AG08396 (cell line): ENCODE measurements at regions not wholly inside any gene's neighbourhood (a gene's known extent, or its start where the extent isn't known, plus 50 kb on each side); places are given as distances from the start of the nearest gene placed in this dataset.
"Not testable (repeated sequence)": the region's sequence is repeated elsewhere in the genome, so short reads cannot be mapped to it uniquely, and the experiment has no call there.

Source experiments
- DNase-seq: peaks from one replicate; pipeline ENCODE4 v3.0.0; 2012; ENCODE audit warnings: low spot score, mixed read lengths

- DNase-seq, result not testable (repeated sequence)
Measured at GRCh38 chr11:67804435-67805252, 130.2 kb upstream of the ALDH3B2 start.

- not testable (repeated sequence) for DNase-seq
Measured at GRCh38 chr11:67803519-67803918, 129.1 kb upstream of the ALDH3B2 start.

- not testable (repeated sequence) for DNase-seq
Measured at GRCh38 chr11:67803055-67803454, 128.6 kb upstream of the ALDH3B2 start.

GRCh38 chr11:67802623-67803022 is 128.2 kb upstream of the ALDH3B2 start:
- not testable (repeated sequence) for DNase-seq

- DNase-seq, result not testable (repeated sequence)
Measured at GRCh38 chr11:67801397-67801796, 127.0 kb upstream of the ALDH3B2 start.

- not testable (repeated sequence) for DNase-seq
Measured at GRCh38 chr11:67800591-67800990, 126.2 kb upstream of the ALDH3B2 start.

- DNase-seq, result not testable (repeated sequence)
Measured at GRCh38 chr11:67799808-67800207, 125.4 kb upstream of the ALDH3B2 start.

- DNase-seq, result peak; percentile 11
Measured at GRCh38 chr11:67797726-67798521, 123.5 kb upstream of the ALDH3B2 start.

GRCh38 chr11:67795746-67796145 is 121.3 kb upstream of the ALDH3B2 start:
- no peak for DNase-seq

GRCh38 chr11:67793750-67794149 is 119.3 kb upstream of the ALDH3B2 start:
- not testable (repeated sequence) for DNase-seq

- DNase-seq, result not testable (repeated sequence)
Measured at GRCh38 chr11:67792273-67792990, 118.0 kb upstream of the ALDH3B2 start.

GRCh38 chr11:67791598-67792170 is 117.3 kb upstream of the ALDH3B2 start:
- not testable (repeated sequence) for DNase-seq

- not testable (repeated sequence) for DNase-seq
Measured at GRCh38 chr11:67788341-67788695, 113.9 kb upstream of the ALDH3B2 start.

- DNase-seq, result not testable (repeated sequence)
Measured at GRCh38 chr11:67787681-67788340, 113.4 kb upstream of the ALDH3B2 start.

GRCh38 chr11:67781967-67782366 is 107.5 kb upstream of the ALDH3B2 start:
- DNase-seq, result not testable (repeated sequence)

GRCh38 chr11:67781506-67781905 is 107.1 kb upstream of the ALDH3B2 start:
- not testable (repeated sequence) for DNase-seq

- DNase-seq, result no peak
Measured at GRCh38 chr11:67780056-67780455, 105.6 kb upstream of the ALDH3B2 start.

- not testable (repeated sequence) for DNase-seq
Measured at GRCh38 chr11:67779189-67779875, 104.9 kb upstream of the ALDH3B2 start.

- no peak for DNase-seq
Measured at GRCh38 chr11:67776852-67777520, 102.6 kb upstream of the ALDH3B2 start.

GRCh38 chr11:67774175-67774574 is 99.8 kb upstream of the ALDH3B2 start:
- DNase-seq, result not testable (repeated sequence)
